Erythroblast (primary cell): ENCODE measurements at regions not wholly inside any gene's neighbourhood (a gene's known extent, or its start where the extent isn't known, plus 50 kb on each side); places are given as distances from the start of the nearest gene placed in this dataset.
A peak's percentile ranks its signal among the peaks of the same experiment; 100 is the strongest.

Experiments
- DNase-seq, 2 experiments: peaks; one replicate each; lab custom pipeline; 2025; lab: John Stamatoyannopoulos, UW
- GATA1 ChIP-seq: IDR thresholded peaks from 2 replicates; pipeline ENCODE4 v1.6.1; 2011; ENCODE audit warnings: low read depth, mild to moderate bottlenecking, control low read depth, low read length, moderate library complexity
- POLR2A ChIP-seq: IDR thresholded peaks from 2 replicates; pipeline ENCODE4 v1.6.1; 2011; ENCODE audit warnings: mild to moderate bottlenecking, low read length

DNA sequence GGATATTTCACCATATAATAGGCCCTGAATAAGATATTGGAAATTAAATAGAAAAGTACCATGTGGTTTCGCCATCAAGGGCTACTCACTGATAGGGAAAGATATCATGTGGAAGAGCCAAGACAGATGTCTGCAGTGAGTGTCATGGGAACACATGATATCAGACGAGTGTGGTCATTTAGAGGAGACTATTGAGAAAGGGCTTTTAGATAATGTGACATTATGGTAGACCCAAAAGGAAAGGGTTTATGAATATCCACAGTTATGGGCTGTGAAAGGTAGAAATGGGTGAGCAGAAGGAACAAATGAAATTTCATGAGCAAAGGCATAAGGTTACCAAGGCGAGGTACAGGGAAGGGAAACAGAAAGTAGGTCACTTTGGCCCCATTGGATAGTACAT, 182.3 kb upstream of the PRSS16 start:
- TF ChIP-seq GATA1 (no peak), POLR2A (no peak)
- peak; percentile 11 to 54 for DNase-seq

DNA sequence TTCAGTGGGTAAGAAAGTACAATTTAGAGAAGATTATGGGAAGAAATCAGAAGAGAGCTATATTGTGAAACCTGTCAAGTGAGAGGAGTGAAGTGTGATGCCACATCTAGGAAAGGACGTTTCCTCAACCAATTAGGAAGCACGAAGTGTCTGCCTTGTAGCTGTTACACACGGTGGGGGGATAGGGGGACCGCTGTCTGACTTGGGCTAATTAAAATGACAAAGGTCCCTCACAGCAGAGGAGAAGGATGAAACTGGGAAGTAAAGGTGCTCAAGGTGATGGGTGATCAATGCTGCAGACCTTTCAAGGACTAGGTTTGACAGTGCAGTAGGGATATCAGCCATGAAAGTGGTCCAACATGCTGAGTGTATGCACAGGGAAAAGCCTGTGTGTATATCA, 181.1 kb upstream of the PRSS16 start:
- TF ChIP-seq GATA1, result no peak
- no peak for TF ChIP-seq POLR2A
- DNase-seq, result no peak

DNA sequence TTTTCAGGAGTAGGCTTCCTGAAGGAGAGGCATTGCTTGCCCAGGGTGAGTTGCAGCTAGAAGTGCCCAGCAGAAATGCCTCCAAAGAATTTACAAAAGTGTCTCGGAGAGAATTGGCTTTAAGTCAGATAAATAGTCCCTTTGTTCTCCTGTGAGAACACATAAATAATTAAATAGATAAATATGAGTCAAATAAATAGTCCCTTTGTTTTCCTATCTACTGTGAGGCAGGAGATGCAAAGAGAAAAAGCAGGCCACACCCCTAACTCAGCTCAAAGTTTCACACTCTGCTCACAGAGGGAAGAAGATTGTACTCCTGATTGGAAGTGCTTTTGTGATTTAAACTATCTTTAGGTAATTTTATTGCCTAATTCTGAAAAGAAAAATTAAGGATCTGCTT, 180.7 kb upstream of the PRSS16 start:
- TF ChIP-seq GATA1 (no peak), POLR2A (no peak)

DNA sequence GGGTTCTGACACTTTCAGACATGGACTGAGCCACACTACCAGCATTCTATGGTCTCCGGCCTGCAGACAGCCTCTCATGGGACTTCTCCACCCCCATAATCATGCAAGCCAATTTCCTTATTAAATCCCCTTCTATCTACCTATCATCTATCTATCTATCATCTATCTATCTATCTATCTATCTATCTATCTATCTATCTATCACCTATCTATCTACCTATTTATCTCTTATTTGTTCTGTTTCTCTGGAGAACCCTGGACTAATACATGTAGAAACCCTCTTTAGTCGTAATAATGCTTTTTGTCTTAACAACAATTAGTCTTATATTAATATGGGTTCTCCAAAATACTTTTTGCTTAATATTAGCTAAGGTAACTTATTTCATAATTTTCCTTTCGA, 174.1 kb upstream of the PRSS16 start:
- DNase-seq, result no peak
- no peak for TF ChIP-seq POLR2A
- TF ChIP-seq GATA1, result no peak

More for the DNA sequence above, 180.7 kb upstream of the PRSS16 start:
- DNase-seq, result no peak

DNA sequence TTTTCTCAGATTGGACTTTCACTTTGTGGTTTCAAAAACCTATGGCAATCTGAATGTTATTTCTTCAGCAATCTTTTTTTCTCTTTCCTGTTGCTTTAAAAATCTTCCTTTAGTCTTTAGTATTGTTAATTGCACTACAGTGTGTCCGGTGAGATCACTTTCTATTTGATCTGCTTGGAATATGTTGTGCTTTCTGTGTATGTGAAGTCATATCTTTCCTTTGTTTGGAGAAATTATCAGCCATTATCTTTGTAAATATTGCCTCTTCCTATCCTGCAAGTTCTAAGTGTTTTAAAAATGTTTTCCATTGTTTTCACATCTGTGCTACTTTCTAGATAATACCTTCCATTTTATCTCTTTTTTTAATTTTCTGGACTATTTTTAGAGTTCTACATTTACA, 171.4 kb upstream of the PRSS16 start:
- no peak for TF ChIP-seq GATA1
- no peak for TF ChIP-seq POLR2A
- DNase-seq, result no peak

DNA sequence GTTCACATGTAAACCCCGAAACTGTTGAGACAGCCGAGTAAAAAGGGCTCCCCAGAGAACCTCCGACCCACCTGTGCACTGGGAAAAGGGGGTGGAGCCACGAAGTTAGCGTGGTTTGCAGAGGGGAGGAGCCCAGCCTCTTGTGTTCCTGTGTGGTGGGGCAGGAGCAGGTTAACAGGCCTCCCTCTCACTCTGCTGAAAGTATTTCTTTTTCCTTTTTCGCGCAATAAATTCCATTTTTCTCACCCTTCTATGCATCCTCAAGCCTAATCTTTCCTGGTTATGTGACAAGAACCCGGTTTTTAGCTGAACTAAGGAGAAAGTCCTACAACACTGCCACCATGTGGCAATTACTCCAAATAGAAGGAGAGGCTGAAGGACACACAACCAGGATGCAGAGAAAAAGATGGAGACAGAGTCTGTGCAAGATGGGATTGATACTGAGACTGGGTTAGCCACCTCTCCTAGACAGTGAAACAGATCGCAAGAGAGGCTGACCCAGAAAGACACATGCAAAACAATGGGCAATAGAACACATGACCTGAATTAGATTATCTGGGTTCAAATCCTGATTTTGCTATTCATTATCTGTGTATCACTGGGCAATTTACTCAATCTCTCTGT, 168.7 kb upstream of the PRSS16 start:
- TF ChIP-seq GATA1 (no peak), POLR2A (no peak)
- peak; percentile 63 to 68 for DNase-seq

DNA sequence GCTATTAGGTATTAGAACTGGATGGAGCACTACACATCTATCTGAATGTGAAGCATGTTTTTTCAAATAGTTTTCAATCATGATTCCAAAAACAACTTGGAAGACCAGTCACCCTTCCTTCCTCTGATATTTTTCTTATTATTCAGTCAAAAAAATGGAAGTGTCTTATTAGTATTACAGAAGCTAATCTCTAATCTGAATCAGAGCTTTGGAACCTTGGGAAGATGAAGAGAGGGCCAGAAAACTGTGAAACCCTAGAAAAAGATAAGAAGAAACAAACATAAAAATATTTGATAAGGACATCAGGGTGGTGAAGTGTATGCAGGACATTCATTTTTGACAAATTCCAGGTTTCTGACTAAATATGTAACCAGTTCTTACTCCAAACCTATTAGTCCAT, 166.3 kb upstream of the PRSS16 start:
- no peak for DNase-seq
- TF ChIP-seq GATA1, result no peak

DNA sequence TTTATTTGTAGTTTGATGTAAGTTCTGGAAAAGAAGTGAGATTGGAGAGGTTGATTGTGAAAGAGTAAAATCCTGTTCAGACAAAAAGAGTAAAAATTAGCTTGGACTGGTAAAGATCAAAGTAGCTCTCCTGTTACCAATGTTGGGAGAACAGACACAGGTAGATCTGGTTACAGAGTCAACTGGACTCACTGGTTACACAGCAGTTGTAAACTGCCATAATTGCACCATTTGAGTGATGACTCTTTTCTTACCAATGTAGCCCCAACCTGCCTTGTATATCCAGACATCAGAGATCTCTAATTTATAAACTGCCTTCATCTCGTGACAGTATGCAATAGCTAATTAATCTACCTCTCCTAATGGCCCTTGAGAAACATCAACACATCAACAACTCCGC, 165.6 kb upstream of the PRSS16 start:
- no peak for TF ChIP-seq GATA1
- TF ChIP-seq POLR2A, result no peak

DNA sequence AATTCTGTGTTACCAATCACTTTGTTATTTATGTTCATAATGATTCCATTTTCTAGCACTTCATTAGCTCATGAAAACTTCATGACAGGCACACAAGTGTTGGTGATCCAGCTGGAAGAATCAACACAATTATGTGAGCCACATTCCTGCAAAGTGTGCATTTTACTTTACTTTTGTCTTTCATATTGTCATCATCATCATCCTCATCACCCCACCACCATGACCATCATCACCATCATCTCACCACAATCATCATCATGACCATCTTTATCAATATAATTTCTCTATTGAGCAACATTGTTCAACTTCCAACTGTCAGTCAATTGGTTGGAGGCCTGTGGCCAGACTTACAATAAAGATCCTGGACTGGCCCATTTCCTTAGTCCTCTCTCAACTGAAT, 159.4 kb upstream of the PRSS16 start:
- no peak for DNase-seq
- TF ChIP-seq POLR2A (no peak), GATA1 (no peak)

More for the DNA sequence above, 165.6 kb upstream of the PRSS16 start:
- DNase-seq, result no peak

DNA sequence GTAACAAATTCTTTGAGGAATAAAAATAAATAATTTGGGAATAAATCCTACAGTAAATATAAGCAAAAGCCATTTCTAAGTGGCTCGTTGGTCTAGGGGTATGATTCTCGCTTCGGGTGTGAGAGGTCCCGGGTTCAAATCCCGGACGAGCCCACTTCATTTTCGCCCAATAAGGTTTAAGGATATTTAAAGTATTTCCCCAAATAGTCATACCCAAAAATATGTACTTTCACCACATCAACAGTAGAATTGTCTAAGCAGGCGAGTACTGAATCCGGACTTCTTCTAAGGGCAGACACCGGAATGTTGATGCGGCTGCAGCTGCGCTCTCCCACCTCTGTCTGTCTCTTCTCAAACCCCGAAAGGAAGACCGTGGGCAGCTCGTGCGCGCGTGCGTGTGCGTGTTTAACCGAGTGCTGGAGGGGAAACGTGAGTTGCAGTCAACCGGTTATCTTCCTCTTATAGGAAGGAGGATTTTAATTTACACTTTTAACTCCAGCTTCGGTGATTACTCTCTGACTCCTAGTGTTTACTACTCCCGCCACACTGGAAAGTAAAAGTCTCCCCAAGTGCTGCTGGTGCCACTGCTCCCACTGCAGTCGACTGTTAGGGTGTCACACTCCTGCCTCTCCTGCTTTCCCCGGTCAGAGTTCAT, 155.7 kb upstream of the PRSS16 start:
- no peak for TF ChIP-seq GATA1
- TF ChIP-seq POLR2A, result no peak
- DNase-seq, result peak; percentile 74 to 80

DNA sequence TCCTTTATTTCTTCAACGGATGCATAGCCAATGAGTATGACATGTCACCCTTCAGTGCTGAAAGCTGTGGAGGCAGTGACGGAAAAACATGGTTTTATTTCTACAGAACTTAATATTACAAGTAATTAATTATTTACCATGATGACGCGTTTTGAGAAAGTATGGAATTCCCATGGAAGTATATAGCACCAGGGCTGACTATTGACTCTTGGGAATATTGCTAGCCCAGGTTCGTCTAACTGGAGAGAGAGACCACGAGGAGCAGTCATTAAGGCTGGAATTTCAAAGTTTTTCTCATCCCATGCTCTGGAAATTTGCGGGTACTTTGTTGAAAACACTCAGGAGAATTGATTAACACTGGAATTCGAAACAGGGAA, 155.2 kb upstream of the PRSS16 start:
- DNase-seq, result no peak
- TF ChIP-seq GATA1 (no peak), POLR2A (no peak)

DNA sequence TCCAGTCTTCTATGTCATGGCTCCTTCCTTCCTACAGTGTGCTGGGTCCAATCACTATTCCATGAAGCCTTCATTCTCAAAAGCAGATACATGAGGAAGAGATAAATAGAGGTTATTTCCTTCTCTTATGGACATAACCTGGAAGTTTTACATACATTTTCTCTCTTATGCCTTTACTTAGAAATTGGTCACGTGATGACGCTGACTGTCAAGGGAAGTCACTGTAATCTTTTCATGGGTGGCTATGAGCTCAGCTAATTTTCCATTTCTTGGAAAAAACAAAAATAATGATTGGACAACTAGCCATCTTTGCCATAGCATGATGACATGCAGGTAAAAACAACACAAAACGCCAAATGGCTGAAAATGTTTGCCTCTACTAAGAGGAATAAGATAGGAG, 151.6 kb upstream of the PRSS16 start:
- TF ChIP-seq GATA1 (no peak), POLR2A (no peak)
- peak in 1 of 2 experiments; percentile 6 for DNase-seq

DNA sequence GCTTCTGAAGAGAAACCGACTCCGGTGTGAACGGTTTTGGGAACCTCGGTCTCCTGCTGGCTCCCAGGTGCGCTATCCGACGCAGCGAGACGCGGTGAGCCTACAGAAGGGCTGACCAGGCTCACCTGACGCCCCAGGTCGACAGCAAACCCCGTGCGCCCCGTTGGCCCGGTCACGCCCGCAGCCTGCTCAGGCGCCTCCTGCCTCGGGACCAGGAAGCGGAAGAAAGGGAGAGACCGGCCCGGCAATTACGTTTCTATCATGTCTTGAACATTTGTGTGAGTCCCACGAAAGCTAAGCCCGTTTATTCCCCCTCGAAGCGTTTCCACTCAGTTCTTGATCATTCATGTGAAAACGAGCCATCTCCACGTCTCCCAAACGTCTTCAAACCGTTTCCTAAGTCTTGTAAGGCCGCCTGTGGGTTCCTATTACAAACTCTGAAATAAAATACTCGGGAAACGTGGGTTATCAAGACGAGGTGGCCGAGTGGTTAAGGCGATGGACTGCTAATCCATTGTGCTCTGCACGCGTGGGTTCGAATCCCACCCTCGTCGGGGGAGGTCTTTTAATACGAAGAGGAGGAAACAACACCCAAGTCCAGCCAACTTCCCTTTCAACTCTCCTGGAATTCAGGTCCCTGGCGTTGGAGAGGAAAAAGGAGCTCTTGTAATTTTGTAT, 150.5 kb upstream of the PRSS16 start:
- peak; percentile 75 to 76 for DNase-seq
- TF ChIP-seq POLR2A (no peak), GATA1 (no peak)

DNA sequence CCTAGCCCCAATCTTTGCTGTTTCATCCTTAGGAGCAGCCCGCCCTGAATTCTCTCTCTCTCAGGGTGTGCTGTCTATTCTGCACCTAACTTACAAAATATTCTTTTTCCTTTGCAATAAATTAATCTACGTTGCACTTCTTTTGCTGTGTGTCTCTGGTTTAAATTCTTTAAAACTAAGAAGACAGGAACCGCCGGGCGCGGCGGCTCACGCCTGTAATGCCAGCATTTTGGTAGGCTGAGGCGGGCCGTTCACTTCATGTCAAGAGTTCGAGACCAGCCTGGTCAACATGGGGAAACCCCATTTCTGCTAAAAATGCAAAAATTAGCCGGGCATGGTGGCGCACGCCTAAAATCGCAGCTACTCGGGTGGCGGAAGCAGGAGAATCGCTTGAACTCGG, 148.5 kb upstream of the PRSS16 start:
- TF ChIP-seq POLR2A, result no peak
- no peak for TF ChIP-seq GATA1
- DNase-seq, result no peak
